D721Med (cell line): ENCODE measurements at regions not wholly inside any gene's neighbourhood (a gene's known extent, or its start where the extent isn't known, plus 50 kb on each side); places are given as distances from the start of the nearest gene placed in this dataset.

Experiments used
- DNase-seq: peaks from one replicate; pipeline ENCODE4 v3.0.0; 2011; ENCODE audit warnings: low spot score; ENCODE audit not compliant: insufficient read length
- FAIRE-seq: peaks from 2 replicates; lab custom pipeline; 2011; peaks lifted over from hg19 to GRCh38; lab: Jason Lieb, UNC
- CTCF ChIP-seq: IDR thresholded peaks from 2 replicates; pipeline ENCODE4 v1.5.1; 2012; ENCODE audit warnings: mild to moderate bottlenecking, control low read depth; ENCODE audit not compliant: insufficient read depth; ENCODE audit errors: missing control alignments

GRCh38 chr13:22256111-22256639 lies 585.3 kb downstream of the FGF9 start:
- FAIRE-seq (no peak), DNase-seq (no peak)
- TF ChIP-seq CTCF, result no peak

GRCh38 chr13:22262001-22262885 lies 591.4 kb downstream of the FGF9 start:
- no peak for TF ChIP-seq CTCF
- FAIRE-seq (no peak), DNase-seq (no peak)

- no peak for DNase-seq
- no peak for FAIRE-seq
- no peak for TF ChIP-seq CTCF
These were observed 592.3 kb downstream of the FGF9 start for GRCh38 chr13:22263185-22263584.

- DNase-seq (no peak), FAIRE-seq (no peak)
- no peak for TF ChIP-seq CTCF
These were observed 594.7 kb downstream of the FGF9 start for GRCh38 chr13:22265563-22265962.

GRCh38 chr13:22270881-22271280 lies 600.0 kb downstream of the FGF9 start:
- FAIRE-seq, result no peak
- TF ChIP-seq CTCF, result no peak
- no peak for DNase-seq

- DNase-seq (no peak), FAIRE-seq (no peak)
- no peak for TF ChIP-seq CTCF
These were observed 601.0 kb downstream of the FGF9 start for GRCh38 chr13:22271903-22272302.

- TF ChIP-seq CTCF, result no peak
- DNase-seq, result no peak
- no peak for FAIRE-seq
These were observed 604.5 kb downstream of the FGF9 start for GRCh38 chr13:22275393-22275792.
